Sigmoid colon (tissue), 6 donors: ENCODE measurements at regions not wholly inside any gene's neighbourhood (a gene's known extent, or its start where the extent isn't known, plus 50 kb on each side); places are given as distances from the start of the nearest gene placed in this dataset.
A peak's percentile ranks its signal among the peaks of the same experiment; 100 is the strongest.
"Not testable (repeated sequence)": the region's sequence is repeated elsewhere in the genome, so short reads cannot be mapped to it uniquely, and the experiment has no call there.

Source experiments
- DNase-seq: peaks from one replicate; pipeline ENCODE4 v3.0.0-alpha.2; 2019
- H3K27ac ChIP-seq, 4 donors: fragments of 200-600 bp; sonication (generic); one replicate each; pipeline ENCODE4 v1.5.1; 2016 to 2019; ENCODE audit warnings: mild to moderate bottlenecking in 1 of 4
- H3K27me3 ChIP-seq, 3 donors: fragments of 200-600 bp; sonication (generic); one replicate each; pipeline ENCODE4 v1.5.1; 2019; ENCODE audit warnings: mild to moderate bottlenecking in 1 of 3
- H3K36me3 ChIP-seq, 4 donors: fragments of 200-600 bp; sonication (generic); one replicate each; pipeline ENCODE4 v1.5.1; 2016 to 2019
- H3K4me1 ChIP-seq, 4 donors: fragments of 200-600 bp; sonication (generic); one replicate each; pipeline ENCODE4 v1.5.1; 2017 to 2019
- H3K4me3 ChIP-seq, 4 donors: fragments of 200-600 bp; sonication (generic); one replicate each; pipeline ENCODE4 v1.5.1; 2017 to 2019; ENCODE audit warnings: mild to moderate bottlenecking in 2 of 4, moderate library complexity in 1 of 4
- H3K9me3 ChIP-seq, 4 donors: fragments of 200-600 bp in 3 of 4; sonication (generic) in 3 of 4; one replicate each; pipeline versions ENCODE4 v1.5.1 to v1.6.1; 2013 to 2019
- EP300 ChIP-seq, 4 donors: sonication (generic); formaldehyde crosslinking; IDR thresholded peaks; one replicate each; pipeline ENCODE4 v1.6.1; 2017; ENCODE audit warnings: antibody characterized with exemption in 4 of 4
- POLR2A ChIP-seq, 2 donors: fragments of 450-650 bp; IDR thresholded peaks; one replicate each; pipeline ENCODE4 v1.6.1; 2016; ENCODE audit warnings: antibody characterized with exemption in 2 of 2, mild to moderate bottlenecking in 2 of 2, moderate library complexity in 2 of 2
- POLR2AphosphoS5 ChIP-seq, 4 donors: sonication (generic); formaldehyde crosslinking; IDR thresholded peaks; one replicate each; pipeline ENCODE4 v1.6.1; 2017; ENCODE audit warnings: antibody characterized with exemption in 4 of 4
- WGBS, 2 donors: extraction: QIAGEN DNeasy Blood & Tissue Kit; methylation state at CpG; one replicate each; pipeline ENCODE4 v1.1.7; 2013; 5-methylcytosine and 5-hydroxymethylcytosine counted together
- intact Hi-C: fragments of 100-400 bp; cut with DNase I; formaldehyde crosslinking; loops from one replicate; pipeline ENCODE4 v1.15.1; 2023
- TF ChIP-seq, protein P1 (sequence below), 4 experiments: fragments of 450-650 bp in 3 of 4; fragments of 200-600 bp in 1 of 4; IDR thresholded peaks; one replicate each; pipeline ENCODE4 v1.5.1; 2016 to 2019; ENCODE audit warnings: antibody characterized with exemption in 4 of 4, mild to moderate bottlenecking in 3 of 4, moderate library complexity in 2 of 4
- donor health status: healthy with polysubstance abuse.
- donor health status: healthy.

DNA sequence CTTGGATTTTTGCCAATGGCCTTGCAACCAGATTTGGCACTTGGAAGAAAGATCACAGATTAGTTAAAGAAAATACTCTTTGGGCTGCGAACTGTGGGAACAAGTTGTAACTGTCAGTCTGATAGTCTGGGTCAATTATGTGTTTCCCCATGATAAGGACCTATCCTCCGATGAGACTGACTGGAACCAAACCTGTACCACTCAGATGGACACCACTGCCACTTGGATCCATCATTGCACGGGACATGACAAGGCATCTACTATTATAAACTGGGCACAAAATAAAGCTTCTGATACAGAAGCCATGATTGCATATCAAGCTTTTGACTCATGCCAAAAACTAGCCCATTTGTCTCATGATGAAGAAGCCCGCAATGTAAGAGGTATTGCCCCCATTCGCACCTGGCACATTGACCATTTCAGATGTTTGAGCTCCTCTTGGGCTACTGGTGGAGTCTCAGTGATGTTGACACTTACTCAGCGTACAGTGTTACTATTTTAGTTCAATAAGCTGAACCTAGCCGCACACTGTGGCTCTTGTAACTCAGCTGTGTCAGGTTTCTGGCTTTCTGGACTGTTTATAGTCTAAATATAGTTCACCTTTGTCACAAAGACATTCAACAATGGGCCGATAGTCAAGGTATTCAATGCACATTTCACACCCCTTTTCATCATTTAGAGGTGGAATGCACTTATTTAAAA is 179.8 kb upstream of the RBBP8 start:
- no peak for DNase-seq

DNA sequence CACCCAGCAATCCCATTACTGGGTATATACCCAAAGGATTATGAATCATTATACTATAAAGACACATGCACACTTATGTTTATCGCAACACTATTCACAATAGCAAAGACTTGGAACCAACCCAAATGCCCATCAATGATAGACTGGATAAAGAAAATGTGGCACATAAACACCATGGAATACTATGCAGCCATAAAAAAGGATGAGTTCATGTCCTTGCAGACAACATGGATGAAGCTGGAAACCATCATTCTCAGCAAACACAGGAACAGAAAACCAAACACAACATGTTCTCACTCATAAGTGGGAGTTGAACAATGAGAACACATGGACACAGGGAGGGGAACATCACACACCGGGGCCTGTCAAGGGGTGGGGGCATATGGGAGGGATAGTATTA is 169.1 kb upstream of the RBBP8 start:
- intact Hi-C loops: not testable (repeated sequence)

More for the DNA sequence above, 179.8 kb upstream of the RBBP8 start:
- intact Hi-C loops: no loop called here
- TF ChIP-seq POLR2A (IDR thresholded peaks at IDR 0.05): no peak
- no peak overlapping the region for H3K4me3 ChIP-seq
- WGBS, 2 donors: 79 to 91% methylated on average over 8 of the region's 8 CpGs
- no peaks in the 10 kb centered on the region for H3K27me3 ChIP-seq
- no peaks in the 10 kb centered on the region for H3K36me3 ChIP-seq
- no peaks in the 10 kb centered on the region for H3K9me3 ChIP-seq
- H3K27ac ChIP-seq: no peak overlapping the region
- no peaks in the 10 kb centered on the region for H3K4me1 ChIP-seq

DNA sequence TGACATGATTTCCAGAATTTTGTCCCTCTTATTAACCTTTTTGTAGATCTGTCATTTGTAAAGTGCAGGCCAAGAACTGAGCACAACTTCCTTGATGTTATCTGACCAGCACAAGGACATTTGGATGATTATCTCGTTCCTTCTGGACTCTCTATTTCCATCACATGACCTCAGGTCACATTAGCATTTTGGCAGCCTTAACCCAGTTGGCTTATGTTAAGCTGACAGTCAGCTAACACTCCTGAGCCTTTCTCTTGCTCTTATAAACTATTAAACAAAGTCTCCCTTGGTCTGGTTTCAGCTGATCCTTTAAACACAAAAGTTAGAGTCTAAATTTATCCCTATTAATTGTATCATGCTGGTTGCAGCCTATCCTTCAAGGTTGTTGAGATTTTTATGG is 167.2 kb upstream of the RBBP8 start:
- Histone ChIP-seq H3K36me3 (no peaks in the 10 kb centered on the region), H3K27me3 (no peaks in the 10 kb centered on the region), H3K9me3 (no peaks in the 10 kb centered on the region), H3K4me3 (no peak overlapping the region), H3K27ac (peak overlapping the region in 2 of 4 donors; percentile 28 to 52), H3K4me1 (peaks cover 0 to 21% (median 10%) of the 10 kb centered on the region in 4 donors)
- no peak for DNase-seq
- 51 to 59% methylated on average over 1 of the region's 1 CpG for WGBS, 2 donors
- intact Hi-C loops: no loop called here
- TF ChIP-seq EP300 (IDR thresholded peaks at IDR 0.05) (peak in 1 of 4 donors; percentile 38), POLR2A (IDR thresholded peaks at IDR 0.05) (no peak), POLR2AphosphoS5 (IDR thresholded peaks at IDR 0.05) (peak in 3 of 4 donors; percentile 15 to 43 (median 33))
- TF ChIP-seq, protein P1, sequence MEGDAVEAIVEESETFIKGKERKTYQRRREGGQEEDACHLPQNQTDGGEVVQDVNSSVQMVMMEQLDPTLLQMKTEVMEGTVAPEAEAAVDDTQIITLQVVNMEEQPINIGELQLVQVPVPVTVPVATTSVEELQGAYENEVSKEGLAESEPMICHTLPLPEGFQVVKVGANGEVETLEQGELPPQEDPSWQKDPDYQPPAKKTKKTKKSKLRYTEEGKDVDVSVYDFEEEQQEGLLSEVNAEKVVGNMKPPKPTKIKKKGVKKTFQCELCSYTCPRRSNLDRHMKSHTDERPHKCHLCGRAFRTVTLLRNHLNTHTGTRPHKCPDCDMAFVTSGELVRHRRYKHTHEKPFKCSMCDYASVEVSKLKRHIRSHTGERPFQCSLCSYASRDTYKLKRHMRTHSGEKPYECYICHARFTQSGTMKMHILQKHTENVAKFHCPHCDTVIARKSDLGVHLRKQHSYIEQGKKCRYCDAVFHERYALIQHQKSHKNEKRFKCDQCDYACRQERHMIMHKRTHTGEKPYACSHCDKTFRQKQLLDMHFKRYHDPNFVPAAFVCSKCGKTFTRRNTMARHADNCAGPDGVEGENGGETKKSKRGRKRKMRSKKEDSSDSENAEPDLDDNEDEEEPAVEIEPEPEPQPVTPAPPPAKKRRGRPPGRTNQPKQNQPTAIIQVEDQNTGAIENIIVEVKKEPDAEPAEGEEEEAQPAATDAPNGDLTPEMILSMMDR (IDR thresholded peaks at IDR 0.05): no peak

More for the DNA sequence above, 169.1 kb upstream of the RBBP8 start:
- not testable (repeated sequence) for H3K9me3 ChIP-seq, H3K27ac ChIP-seq, H3K4me3 ChIP-seq, H3K36me3 ChIP-seq, H3K27me3 ChIP-seq, DNase-seq
- WGBS, 2 donors: 96 to 98% methylated on average over 2 of the region's 2 CpGs
- peaks cover 0 to 21% (median 10%) of the 10 kb centered on the region in 4 donors for H3K4me1 ChIP-seq

- Histone ChIP-seq H3K9me3 (no peaks in the 10 kb centered on the region), H3K36me3 (no peaks in the 10 kb centered on the region), H3K4me1 (peaks cover 0 to 21% (median 10%) of the 10 kb centered on the region in 4 donors), H3K4me3 (no peak overlapping the region), H3K27ac (no peak overlapping the region), H3K27me3 (no peaks in the 10 kb centered on the region)
- intact Hi-C loops: no loop called here
- no peak for TF ChIP-seq POLR2A (IDR thresholded peaks at IDR 0.05)
- no peak for TF ChIP-seq EP300 (IDR thresholded peaks at IDR 0.05)
- TF ChIP-seq POLR2AphosphoS5 (IDR thresholded peaks at IDR 0.05): no peak
- TF ChIP-seq, protein P1 (IDR thresholded peaks at IDR 0.05): no peak
- DNase-seq: no peak
Observed at GRCh38 chr18:22767653-22768052, 165.5 kb upstream of the RBBP8 start.

DNA sequence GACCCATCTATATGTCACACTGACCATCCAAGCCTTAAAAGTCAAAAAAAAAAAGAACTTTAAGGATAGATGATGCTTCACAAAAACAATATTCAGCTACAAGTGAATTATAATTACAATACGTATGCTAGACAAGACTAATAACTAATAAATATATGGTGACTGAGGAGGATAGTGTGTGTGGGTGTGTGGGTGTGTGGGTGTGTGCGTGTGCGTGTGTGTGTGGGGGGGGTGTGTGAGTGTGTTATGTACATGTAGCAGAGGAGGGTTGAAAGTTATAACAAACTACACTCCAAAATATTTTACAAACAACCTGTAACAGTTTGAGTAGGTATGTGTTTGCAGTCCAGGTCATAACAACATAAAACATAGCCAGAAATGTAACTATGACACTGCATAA is 159.2 kb upstream of the RBBP8 start:
- intact Hi-C loops: no loop called here
- Histone ChIP-seq H3K36me3 (no peaks in the 10 kb centered on the region), H3K4me3 (no peak overlapping the region), H3K9me3 (no peaks in the 10 kb centered on the region), H3K4me1 (peaks cover 0 to 4% (median 0%) of the 10 kb centered on the region in 4 donors), H3K27ac (no peak overlapping the region), H3K27me3 (no peaks in the 10 kb centered on the region)
- DNase-seq: no peak
- WGBS, 2 donors: 80 to 89% methylated on average over 3 of the region's 3 CpGs
- TF ChIP-seq EP300 (IDR thresholded peaks at IDR 0.05): no peak
- no peak for TF ChIP-seq POLR2A (IDR thresholded peaks at IDR 0.05)
- TF ChIP-seq, protein P1 (IDR thresholded peaks at IDR 0.05): no peak
- no peak for TF ChIP-seq POLR2AphosphoS5 (IDR thresholded peaks at IDR 0.05)

GRCh38 chr18:22778996-22779395 is 154.1 kb upstream of the RBBP8 start:
- H3K4me3 ChIP-seq: no peak overlapping the region
- 25 to 51% methylated on average over 1 of the region's 1 CpG for WGBS, 2 donors
- H3K36me3 ChIP-seq: no peaks in the 10 kb centered on the region
- peaks cover 0 to 4% (median 0%) of the 10 kb centered on the region in 4 donors for H3K4me1 ChIP-seq
- H3K9me3 ChIP-seq: no peaks in the 10 kb centered on the region
- TF ChIP-seq POLR2A (IDR thresholded peaks at IDR 0.05) (no peak), EP300 (IDR thresholded peaks at IDR 0.05) (no peak), POLR2AphosphoS5 (IDR thresholded peaks at IDR 0.05) (no peak)
- TF ChIP-seq, protein P1 (IDR thresholded peaks at IDR 0.05): no peak
- intact Hi-C loops: no loop called here
- no peak overlapping the region for H3K27ac ChIP-seq
- no peak for DNase-seq
- H3K27me3 ChIP-seq: no peaks in the 10 kb centered on the region
